ENCODE measurements at regions not wholly inside any gene's neighbourhood (a gene's known extent, or its start where the extent isn't known, plus 50 kb on each side); places are given as distances from the start of the nearest gene placed in this dataset.

- Histone ChIP-seq H3K9me3 (ENCODE audit: low read length) (no peaks in the 10 kb centered on the region), H4K20me1 (ENCODE audit: insufficient read depth) (no peaks in the 10 kb centered on the region), H3K4me3 (ENCODE audit: low read length) (no peak overlapping the region), H3K27me3 (ENCODE audit: insufficient read depth, low read depth, low read length) (no peaks in the 10 kb centered on the region), H3F3A (ENCODE audit: insufficient read depth, low read length, poor library complexity, severe bottlenecking) (no peaks in the 10 kb centered on the region), H3K9ac (ENCODE audit: low read length) (no peak overlapping the region), H3K79me2 (replicated peaks; ENCODE audit: insufficient read depth, low read length) (no peaks in the 10 kb centered on the region), H2AFZ (ENCODE audit: low read depth, low read length) (no peak overlapping the region), H3K4me2 (ENCODE audit: low read length) (no peak overlapping the region), H3K36me3 (ENCODE audit: insufficient read depth, low read length) (no peaks in the 10 kb centered on the region), H3K27ac (ENCODE audit: low read length) (no peak overlapping the region), H3K9me2 (ENCODE audit: insufficient read depth, low read length) (no peaks in the 10 kb centered on the region)
- TF ChIP-seq TAF1 (IDR thresholded peaks at IDR 0.05; ENCODE audit: low read depth) (no peak), POLR2AphosphoS5 (IDR thresholded peaks at IDR 0.05) (no peak), EZH2 (IDR thresholded peaks at IDR 0.05; ENCODE audit: borderline replicate concordance, insufficient read depth, low read length, poor library complexity, severe bottlenecking) (no peak), SMC3 (conservative IDR thresholded peaks at IDR 0.05; ENCODE audit: poor library complexity) (no peak), CTCF (IDR thresholded peaks at IDR 0.05; ENCODE audit: poor library complexity, severe bottlenecking) (no peak), RAD21 (conservative IDR thresholded peaks at IDR 0.05) (no peak), EP300 (conservative IDR thresholded peaks at IDR 0.05; ENCODE audit: poor library complexity, severe bottlenecking) (no peak), MXI1 (conservative IDR thresholded peaks at IDR 0.05; ENCODE audit: poor library complexity, severe bottlenecking) (no peak), REST (IDR thresholded peaks at IDR 0.05; ENCODE audit: borderline replicate concordance) (no peak)
Measured at GRCh38 chr5:87627363-87627762, 214.6 kb upstream of the CCNH start.

- Histone ChIP-seq H2AFZ (ENCODE audit: low read depth, low read length) (no peak overlapping the region), H4K20me1 (ENCODE audit: insufficient read depth) (no peaks in the 10 kb centered on the region), H3K27ac (ENCODE audit: low read length) (no peak overlapping the region), H3K4me3 (ENCODE audit: low read length) (no peak overlapping the region), H3K27me3 (ENCODE audit: insufficient read depth, low read depth, low read length) (no peaks in the 10 kb centered on the region), H3K4me2 (ENCODE audit: low read length) (no peak overlapping the region), H3F3A (ENCODE audit: insufficient read depth, low read length, poor library complexity, severe bottlenecking) (no peaks in the 10 kb centered on the region), H3K9me2 (ENCODE audit: insufficient read depth, low read length) (no peaks in the 10 kb centered on the region), H3K36me3 (ENCODE audit: insufficient read depth, low read length) (no peaks in the 10 kb centered on the region), H3K9ac (ENCODE audit: low read length) (no peak overlapping the region), H3K9me3 (ENCODE audit: low read length) (no peaks in the 10 kb centered on the region), H3K79me2 (replicated peaks; ENCODE audit: insufficient read depth, low read length) (no peaks in the 10 kb centered on the region)
- TF ChIP-seq EP300 (conservative IDR thresholded peaks at IDR 0.05; ENCODE audit: poor library complexity, severe bottlenecking) (no peak), POLR2AphosphoS5 (IDR thresholded peaks at IDR 0.05) (no peak), SMC3 (conservative IDR thresholded peaks at IDR 0.05; ENCODE audit: poor library complexity) (no peak), TAF1 (IDR thresholded peaks at IDR 0.05; ENCODE audit: low read depth) (no peak)
Measured at GRCh38 chr5:87608385-87608784, 195.7 kb upstream of the CCNH start.

- Histone ChIP-seq H4K20me1 (ENCODE audit: insufficient read depth) (no peaks in the 10 kb centered on the region), H3K4me3 (ENCODE audit: low read length) (no peak overlapping the region), H3K9me3 (ENCODE audit: low read length) (no peaks in the 10 kb centered on the region), H2AFZ (ENCODE audit: low read depth, low read length) (no peak overlapping the region), H3K79me2 (replicated peaks; ENCODE audit: insufficient read depth, low read length) (no peaks in the 10 kb centered on the region), H3K36me3 (ENCODE audit: insufficient read depth, low read length) (no peaks in the 10 kb centered on the region), H3K9me2 (ENCODE audit: insufficient read depth, low read length) (no peaks in the 10 kb centered on the region), H3K9ac (ENCODE audit: low read length) (no peak overlapping the region), H3F3A (ENCODE audit: insufficient read depth, low read length, poor library complexity, severe bottlenecking) (no peaks in the 10 kb centered on the region), H3K4me2 (ENCODE audit: low read length) (no peak overlapping the region), H3K27me3 (ENCODE audit: insufficient read depth, low read depth, low read length) (no peaks in the 10 kb centered on the region), H3K27ac (ENCODE audit: low read length) (no peak overlapping the region)
- no peak for TF ChIP-seq REST (IDR thresholded peaks at IDR 0.05; ENCODE audit: borderline replicate concordance)
- TF ChIP-seq RAD21 (conservative IDR thresholded peaks at IDR 0.05), result no peak
- no peak for TF ChIP-seq MXI1 (conservative IDR thresholded peaks at IDR 0.05; ENCODE audit: poor library complexity, severe bottlenecking)
- no peak for TF ChIP-seq CTCF (IDR thresholded peaks at IDR 0.05; ENCODE audit: poor library complexity, severe bottlenecking)
- TF ChIP-seq TAF1 (IDR thresholded peaks at IDR 0.05; ENCODE audit: low read depth), result no peak
- no peak for TF ChIP-seq EZH2 (IDR thresholded peaks at IDR 0.05; ENCODE audit: borderline replicate concordance, insufficient read depth, low read length, poor library complexity, severe bottlenecking)
- TF ChIP-seq SMC3 (conservative IDR thresholded peaks at IDR 0.05; ENCODE audit: poor library complexity), result no peak
- no peak for TF ChIP-seq POLR2AphosphoS5 (IDR thresholded peaks at IDR 0.05)
- no peak for TF ChIP-seq EP300 (conservative IDR thresholded peaks at IDR 0.05; ENCODE audit: poor library complexity, severe bottlenecking)
Measured at GRCh38 chr5:87605663-87606062, 192.9 kb upstream of the CCNH start.

Measured in neural cell (in vitro differentiated cells).